ENCODE measurements at regions not wholly inside any gene's neighbourhood (a gene's known extent, or its start where the extent isn't known, plus 50 kb on each side); places are given as distances from the start of the nearest gene placed in this dataset.
"Not testable (repeated sequence)": the region's sequence is repeated elsewhere in the genome, so short reads cannot be mapped to it uniquely, and the experiment has no call there.

GRCh38 chr1:71292203-71292602 lies 211.4 kb upstream of the ZRANB2 start:
- 87% methylated on average over 2 of the region's 2 CpGs for WGBS
- intact Hi-C loops (cut with DNase I), result no loop called here
- no peak for DNase-seq (ENCODE audit: extremely low spot score)

DNA sequence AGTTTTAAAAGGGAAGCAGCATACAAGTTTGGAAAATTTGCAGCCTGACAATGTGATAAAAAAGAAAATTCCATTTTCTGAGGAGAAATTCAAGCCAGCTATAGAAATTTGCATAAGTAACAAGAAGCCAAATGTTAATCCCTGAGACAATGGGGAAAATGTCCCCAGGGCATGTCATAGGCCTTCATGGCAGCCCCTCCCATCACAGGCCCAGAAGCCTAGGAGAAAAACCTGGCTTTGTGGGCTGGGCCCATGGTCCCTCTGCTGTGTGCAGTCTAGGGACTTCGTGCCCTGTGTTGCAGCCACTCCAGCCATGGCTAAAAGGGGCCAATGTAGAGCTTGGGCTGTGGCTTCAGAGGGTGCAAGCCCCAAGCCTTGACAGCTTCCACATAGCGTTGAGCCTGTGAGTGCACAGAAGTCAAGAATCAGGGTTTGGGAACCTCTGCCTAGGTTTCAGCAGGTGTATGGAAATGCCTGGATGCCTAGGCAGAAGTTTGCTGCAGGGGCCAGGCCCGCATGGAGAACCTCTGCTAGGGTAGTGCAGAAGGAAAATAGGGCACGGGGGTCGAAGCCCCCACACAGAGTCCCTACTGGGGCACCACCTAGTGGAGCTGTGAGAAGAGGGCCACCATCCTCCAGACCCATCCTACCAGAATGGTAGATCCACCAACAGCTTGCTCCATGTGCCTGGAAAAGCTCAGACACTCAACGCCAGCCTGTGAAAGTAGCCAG lies 209.8 kb upstream of the ZRANB2 start:
- H3K36me3 ChIP-seq; intact Hi-C loops (cut with DNase I); H3K4me1 ChIP-seq; H3K27ac ChIP-seq (replicated peaks in 1 of 4); H3K4me3 ChIP-seq; DNase-seq (ENCODE audit: extremely low spot score); H3K27me3 ChIP-seq; H3K9me3 ChIP-seq: not testable (repeated sequence)
- WGBS, result 83% methylated on average over 4 of the region's 6 CpGs

More at GRCh38 chr1:71292203-71292602, 211.4 kb upstream of the ZRANB2 start:
- Histone ChIP-seq H3K27me3 (no peaks in the 10 kb centered on the region), H3K4me1 (no peaks in the 10 kb centered on the region), H3K9me3 (no peaks in the 10 kb centered on the region), H3K36me3 (no peaks in the 10 kb centered on the region), H3K4me3 (no peak overlapping the region), H3K27ac (replicated peaks in 1 of 4) (no peak overlapping the region)
- TF ChIP-seq POLR2AphosphoS5 (IDR thresholded peaks at IDR 0.05) (no peak), EP300 (IDR thresholded peaks at IDR 0.05) (no peak), POLR2A (IDR thresholded peaks at IDR 0.05; ENCODE audit: low read depth) (no peak)
- TF ChIP-seq, protein P1, sequence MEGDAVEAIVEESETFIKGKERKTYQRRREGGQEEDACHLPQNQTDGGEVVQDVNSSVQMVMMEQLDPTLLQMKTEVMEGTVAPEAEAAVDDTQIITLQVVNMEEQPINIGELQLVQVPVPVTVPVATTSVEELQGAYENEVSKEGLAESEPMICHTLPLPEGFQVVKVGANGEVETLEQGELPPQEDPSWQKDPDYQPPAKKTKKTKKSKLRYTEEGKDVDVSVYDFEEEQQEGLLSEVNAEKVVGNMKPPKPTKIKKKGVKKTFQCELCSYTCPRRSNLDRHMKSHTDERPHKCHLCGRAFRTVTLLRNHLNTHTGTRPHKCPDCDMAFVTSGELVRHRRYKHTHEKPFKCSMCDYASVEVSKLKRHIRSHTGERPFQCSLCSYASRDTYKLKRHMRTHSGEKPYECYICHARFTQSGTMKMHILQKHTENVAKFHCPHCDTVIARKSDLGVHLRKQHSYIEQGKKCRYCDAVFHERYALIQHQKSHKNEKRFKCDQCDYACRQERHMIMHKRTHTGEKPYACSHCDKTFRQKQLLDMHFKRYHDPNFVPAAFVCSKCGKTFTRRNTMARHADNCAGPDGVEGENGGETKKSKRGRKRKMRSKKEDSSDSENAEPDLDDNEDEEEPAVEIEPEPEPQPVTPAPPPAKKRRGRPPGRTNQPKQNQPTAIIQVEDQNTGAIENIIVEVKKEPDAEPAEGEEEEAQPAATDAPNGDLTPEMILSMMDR (IDR thresholded peaks at IDR 0.05), result no peak

DNA sequence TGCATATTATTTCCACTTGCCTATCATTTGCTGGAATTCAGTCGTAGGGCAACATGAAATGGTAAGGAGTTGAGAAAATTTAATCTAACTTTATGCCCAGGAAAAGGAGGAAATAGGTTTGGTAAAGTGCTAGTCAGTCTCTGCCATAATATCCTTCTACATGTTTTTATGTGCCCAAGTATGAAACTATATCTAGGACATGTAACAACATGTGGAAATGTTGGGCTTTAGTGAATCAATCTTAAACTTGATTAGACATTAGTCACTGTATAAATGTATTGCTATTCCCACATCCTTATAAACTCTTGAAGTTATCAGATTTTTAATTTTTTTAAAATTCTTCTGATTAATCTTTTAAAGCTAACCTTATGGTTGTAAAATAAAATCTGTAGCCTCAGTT lies 204.7 kb upstream of the ZRANB2 start:
- Histone ChIP-seq H3K9me3 (peaks cover 0 to 10% (median 6%) of the 10 kb centered on the region in 4 donors), H3K4me1 (no peaks in the 10 kb centered on the region), H3K27me3 (no peaks in the 10 kb centered on the region), H3K27ac (replicated peaks in 1 of 4) (no peak overlapping the region), H3K4me3 (no peak overlapping the region), H3K36me3 (no peaks in the 10 kb centered on the region)
- intact Hi-C loops (cut with DNase I), result no loop called here
- no peak for TF ChIP-seq EP300 (IDR thresholded peaks at IDR 0.05)
- TF ChIP-seq POLR2AphosphoS5 (IDR thresholded peaks at IDR 0.05), result no peak
- no peak for TF ChIP-seq POLR2A (IDR thresholded peaks at IDR 0.05; ENCODE audit: low read depth)
- TF ChIP-seq, protein P1 (IDR thresholded peaks at IDR 0.05), result no peak
- DNase-seq (ENCODE audit: extremely low spot score), result no peak
- 88% methylated on average over 1 of the region's 1 CpG for WGBS

- no peak for DNase-seq (ENCODE audit: extremely low spot score)
- Histone ChIP-seq H3K27me3 (no peaks in the 10 kb centered on the region), H3K27ac (replicated peaks in 1 of 4) (no peak overlapping the region), H3K36me3 (no peaks in the 10 kb centered on the region), H3K4me1 (no peaks in the 10 kb centered on the region), H3K9me3 (no peaks in the 10 kb centered on the region), H3K4me3 (no peak overlapping the region)
- intact Hi-C loops (cut with DNase I), result no loop called here
- no peak for TF ChIP-seq POLR2A (IDR thresholded peaks at IDR 0.05; ENCODE audit: low read depth)
- TF ChIP-seq EP300 (IDR thresholded peaks at IDR 0.05), result no peak
- TF ChIP-seq, protein P1 (IDR thresholded peaks at IDR 0.05), result no peak
- no peak for TF ChIP-seq POLR2AphosphoS5 (IDR thresholded peaks at IDR 0.05)
Measured at GRCh38 chr1:71276466-71276865, 195.6 kb upstream of the ZRANB2 start.

GRCh38 chr1:71273334-71273733 lies 192.5 kb upstream of the ZRANB2 start:
- no peaks in the 10 kb centered on the region for H3K27me3 ChIP-seq
- no peaks in the 10 kb centered on the region for H3K4me1 ChIP-seq
- H3K27ac ChIP-seq (replicated peaks in 1 of 4), result no peak overlapping the region
- no peaks in the 10 kb centered on the region for H3K36me3 ChIP-seq
- no peak overlapping the region for H3K4me3 ChIP-seq
- no peaks in the 10 kb centered on the region for H3K9me3 ChIP-seq
- DNase-seq (ENCODE audit: extremely low spot score), result no peak
- intact Hi-C loops (cut with DNase I), result no loop called here
- WGBS, result 71% methylated on average over 5 of the region's 6 CpGs
- TF ChIP-seq EP300 (IDR thresholded peaks at IDR 0.05) (no peak), POLR2AphosphoS5 (IDR thresholded peaks at IDR 0.05) (no peak), POLR2A (IDR thresholded peaks at IDR 0.05; ENCODE audit: low read depth) (no peak)
- TF ChIP-seq, protein P1 (IDR thresholded peaks at IDR 0.05), result no peak
